ENCODE measurements at regions not wholly inside any gene's neighbourhood (a gene's known extent, or its start where the extent isn't known, plus 50 kb on each side); places are given as distances from the start of the nearest gene placed in this dataset.
"Not testable (repeated sequence)": the region's sequence is repeated elsewhere in the genome, so short reads cannot be mapped to it uniquely, and the experiment has no call there.

DNA sequence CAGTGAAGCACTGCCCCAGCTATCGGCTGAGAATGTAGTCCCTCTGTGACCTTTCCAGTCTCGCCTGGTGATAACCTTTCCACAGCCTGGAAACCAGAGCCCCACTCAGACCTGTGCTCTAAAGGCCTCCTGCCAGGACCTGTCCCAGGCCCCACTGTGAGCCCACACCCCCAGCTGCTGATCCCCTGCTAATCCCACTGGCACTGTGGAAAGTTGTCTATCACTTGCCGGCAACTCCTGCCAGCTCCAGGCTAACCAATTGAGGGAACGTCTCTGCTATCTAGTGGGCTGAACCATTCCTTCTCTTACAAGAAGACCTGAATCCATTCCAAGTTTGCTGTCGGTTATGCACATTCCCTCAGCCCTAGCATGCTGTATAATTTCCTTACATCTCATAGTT is 328.2 kb downstream of the FAM181B start:
- no peak overlapping the region for H3K4me3 ChIP-seq (ENCODE audit: low read depth, low read length)
- no peak for DNase-seq (ENCODE audit: low read depth, low spot score)
- TF ChIP-seq CTCF (IDR thresholded peaks at IDR 0.05; ENCODE audit: low read depth, low read length): no peak
- in situ Hi-C loops (cut with HindIII; ENCODE audit: low sequenced_read_pairs): no loop called here

DNA sequence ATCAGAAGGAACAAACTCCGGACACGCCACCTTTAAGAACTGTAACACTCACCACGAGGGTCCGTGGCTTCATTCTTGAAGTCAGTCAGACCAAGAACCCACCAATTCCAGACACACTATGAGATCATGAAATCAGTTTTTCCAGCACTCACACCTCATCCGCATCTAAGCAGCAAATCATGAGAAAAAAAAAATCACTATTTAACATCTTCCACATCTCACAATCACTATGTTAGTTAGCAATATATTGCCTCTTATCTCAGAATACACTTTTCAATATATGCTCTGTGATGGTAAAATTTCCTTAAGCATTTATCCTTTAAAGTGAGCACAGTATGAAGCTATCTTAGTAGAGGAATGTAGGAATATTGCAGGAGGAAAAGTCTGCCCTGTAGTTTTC is 328.7 kb downstream of the FAM181B start:
- in situ Hi-C loops (cut with HindIII; ENCODE audit: low sequenced_read_pairs): no loop called here
- DNase-seq (ENCODE audit: low read depth, low spot score): no peak
- TF ChIP-seq CTCF (IDR thresholded peaks at IDR 0.05; ENCODE audit: low read depth, low read length): no peak
- H3K4me3 ChIP-seq (ENCODE audit: low read depth, low read length): no peak overlapping the region

DNA sequence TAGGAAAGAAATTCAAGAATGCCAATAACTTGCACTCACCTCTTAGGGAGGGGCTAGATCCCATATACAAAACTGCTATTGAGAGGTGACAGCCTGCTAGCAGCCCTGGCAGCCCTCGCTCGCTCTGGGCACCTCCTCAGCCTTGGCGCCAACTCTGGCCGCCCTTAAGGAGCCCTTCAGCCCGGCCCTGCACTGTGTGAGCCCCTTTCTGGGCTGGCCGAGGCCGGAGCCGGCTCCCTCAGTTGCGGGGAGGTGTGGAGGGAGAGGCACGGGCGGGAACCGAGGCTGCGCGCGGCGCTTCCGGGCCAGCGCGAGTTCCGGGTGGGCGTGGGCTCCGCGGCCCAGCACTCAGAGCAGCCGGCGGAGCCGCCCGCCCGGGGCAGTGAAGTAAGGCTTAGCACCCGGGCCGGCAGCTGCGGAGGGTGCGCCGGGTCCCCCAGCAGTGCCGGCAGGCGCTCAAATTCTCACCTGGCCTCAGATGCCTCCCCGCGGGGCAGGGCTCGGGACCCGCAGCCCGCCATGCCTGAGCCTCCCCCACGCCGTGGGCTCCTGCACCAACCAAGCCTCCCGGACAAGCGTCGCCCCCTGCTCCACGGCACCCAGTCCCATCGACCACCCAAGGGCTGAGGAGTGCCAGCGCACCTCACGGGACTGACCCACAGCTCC is 329.9 kb downstream of the FAM181B start:
- no peak overlapping the region for H3K4me3 ChIP-seq (ENCODE audit: low read depth, low read length)
- DNase-seq (ENCODE audit: low read depth, low spot score): no peak
- in situ Hi-C loops (cut with HindIII; ENCODE audit: low sequenced_read_pairs): no loop called here
- no peak for TF ChIP-seq CTCF (IDR thresholded peaks at IDR 0.05; ENCODE audit: low read depth, low read length)

GRCh38 chr11:82398300-82398815 is 335.3 kb downstream of the FAM181B start:
- DNase-seq (ENCODE audit: low read depth, low spot score): no peak
- H3K4me3 ChIP-seq (ENCODE audit: low read depth, low read length): no peak overlapping the region
- in situ Hi-C loops (cut with HindIII; ENCODE audit: low sequenced_read_pairs): no loop called here
- TF ChIP-seq CTCF (IDR thresholded peaks at IDR 0.05; ENCODE audit: low read depth, low read length): no peak

- H3K4me3 ChIP-seq (ENCODE audit: low read depth, low read length); in situ Hi-C loops (cut with HindIII; ENCODE audit: low sequenced_read_pairs); DNase-seq (ENCODE audit: low read depth, low spot score): not testable (repeated sequence)
These were observed 337.0 kb downstream of the FAM181B start for GRCh38 chr11:82396639-82397038.

- in situ Hi-C loops (cut with HindIII; ENCODE audit: low sequenced_read_pairs): no loop called here
- no peak for DNase-seq (ENCODE audit: low read depth, low spot score)
- no peak overlapping the region for H3K4me3 ChIP-seq (ENCODE audit: low read depth, low read length)
- TF ChIP-seq CTCF (IDR thresholded peaks at IDR 0.05; ENCODE audit: low read depth, low read length): no peak
These were observed 349.4 kb downstream of the FAM181B start for GRCh38 chr11:82384308-82384707.

DNA sequence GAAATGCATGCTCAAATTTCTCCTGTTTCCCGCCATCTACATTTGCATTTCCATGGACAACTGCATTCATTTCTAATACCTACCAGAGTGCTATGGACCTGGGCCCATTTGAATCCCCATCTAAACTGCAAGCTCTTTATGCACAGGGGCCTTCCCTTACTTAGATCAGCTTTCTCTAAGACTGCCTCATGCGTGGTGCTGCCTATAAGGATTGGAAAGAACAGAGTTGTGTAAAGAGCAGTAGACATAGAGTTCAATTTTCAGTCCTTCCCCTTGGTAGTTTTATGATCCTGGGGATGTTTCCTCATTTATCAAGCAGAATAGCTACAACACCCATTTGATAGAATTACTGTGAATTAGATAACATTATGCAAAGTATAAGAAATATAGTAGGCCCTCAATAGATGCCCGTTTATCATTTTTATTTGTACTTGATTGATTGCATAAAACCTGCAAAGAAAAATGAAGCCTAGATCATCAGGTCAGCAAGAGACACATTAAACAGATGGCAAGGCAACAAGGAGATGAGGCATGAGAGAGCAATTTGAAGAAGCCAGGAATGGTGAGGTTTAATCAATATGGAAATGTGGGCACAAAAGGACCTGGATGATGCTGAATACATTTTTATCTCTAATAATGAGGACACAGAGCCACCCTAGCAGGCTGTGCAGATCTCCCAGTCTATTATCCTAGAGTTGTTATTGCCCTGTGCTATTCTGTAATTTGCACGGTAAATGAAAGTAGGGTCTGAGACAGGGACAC is 359.7 kb downstream of the FAM181B start:
- no peak for DNase-seq (ENCODE audit: low read depth, low spot score)
- in situ Hi-C loops (cut with HindIII; ENCODE audit: low sequenced_read_pairs): no loop called here
- TF ChIP-seq CTCF (IDR thresholded peaks at IDR 0.05; ENCODE audit: low read depth, low read length): no peak
- no peak overlapping the region for H3K4me3 ChIP-seq (ENCODE audit: low read depth, low read length)
